ENCODE measurements at regions not wholly inside any gene's neighbourhood (a gene's known extent, or its start where the extent isn't known, plus 50 kb on each side); places are given as distances from the start of the nearest gene placed in this dataset.

DNA sequence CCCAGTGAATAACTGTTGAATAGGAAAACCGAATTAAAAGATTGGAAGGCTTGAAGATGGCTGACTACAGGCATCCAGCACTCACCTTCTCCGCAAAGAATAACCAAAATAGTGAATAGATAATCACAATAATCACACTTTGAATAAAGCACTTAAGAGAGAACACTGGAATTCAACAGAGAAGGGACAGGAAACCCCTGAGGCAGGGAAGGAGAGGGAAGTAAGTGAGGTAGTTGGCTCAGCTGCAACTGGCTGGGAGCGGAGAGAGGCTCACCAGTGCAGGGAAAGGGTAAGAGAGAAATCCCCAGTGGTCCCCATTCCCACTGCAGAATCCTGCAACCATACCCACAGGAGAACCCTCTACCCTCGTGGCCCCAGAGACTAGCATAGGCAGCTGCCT is 246.6 kb upstream of the NCKAP5 start:
- no peak for DNase-seq (ENCODE audit: low read depth, low spot score)

DNA sequence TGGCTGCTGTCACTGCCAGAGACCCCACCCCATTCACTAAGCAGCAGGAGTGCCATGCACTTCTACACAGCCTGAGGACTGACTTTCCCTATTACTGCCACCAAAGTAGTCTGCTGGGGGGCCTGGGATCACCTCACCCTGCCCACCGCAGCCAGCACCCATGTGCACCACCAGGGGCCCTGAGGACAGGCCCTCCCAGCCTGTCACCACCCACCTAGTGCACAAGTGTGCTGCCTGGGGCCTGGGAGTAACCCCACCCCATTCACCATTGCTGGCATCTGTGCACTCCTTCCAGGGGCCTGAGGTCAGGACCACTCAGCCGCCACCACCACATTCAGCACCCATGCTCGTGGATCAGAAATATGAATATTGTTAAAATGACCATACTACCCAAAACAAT is 247.8 kb upstream of the NCKAP5 start:
- no peak for DNase-seq (ENCODE audit: low read depth, low spot score)
- in situ Hi-C loops (cut with HindIII; ENCODE audit: low pct_unique_long_range_greater_than_20kb, low sequenced_read_pairs): no loop called here

More for the DNA sequence above, 246.6 kb upstream of the NCKAP5 start:
- in situ Hi-C loops (cut with HindIII; ENCODE audit: low pct_unique_long_range_greater_than_20kb, low sequenced_read_pairs): no loop called here

DNA sequence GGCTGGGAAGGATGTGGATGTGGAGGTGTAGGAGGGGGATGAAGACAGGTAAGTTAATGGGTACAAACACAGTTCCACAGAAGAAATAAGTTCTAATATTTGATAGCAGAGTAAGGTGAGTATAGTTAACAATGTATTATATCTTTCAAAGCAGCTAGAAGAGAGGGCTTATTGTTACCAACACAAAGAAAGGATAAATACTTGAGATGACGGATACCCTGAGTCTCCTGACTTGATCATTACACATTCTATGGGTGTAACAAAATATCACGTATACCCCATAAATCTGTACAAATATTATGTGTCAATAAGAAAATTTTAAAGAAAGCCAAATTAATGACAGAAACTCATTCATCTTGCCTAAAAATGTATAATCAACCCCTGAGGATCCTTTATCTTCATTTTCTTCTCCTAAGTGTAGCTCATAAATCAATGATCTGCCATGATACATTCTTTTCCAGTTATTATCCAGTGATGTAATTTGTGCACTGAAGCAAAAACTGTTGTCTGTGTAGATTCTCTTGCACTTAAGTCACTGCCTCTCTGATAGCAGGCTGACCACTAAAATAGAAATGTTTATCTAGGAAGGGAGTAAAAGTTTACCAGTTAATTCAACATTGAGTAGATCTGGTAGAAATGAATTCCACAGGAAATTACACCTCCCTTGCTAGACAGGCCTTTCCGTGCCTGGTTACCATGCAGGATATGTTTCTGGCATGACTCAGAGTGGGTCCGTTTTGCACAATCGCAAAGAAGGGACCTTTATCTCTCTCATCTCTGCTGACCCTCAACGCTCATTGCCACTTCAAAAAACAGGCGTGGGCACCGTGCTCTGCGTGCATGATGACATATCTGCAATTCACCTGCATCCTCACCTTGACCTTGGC is 249.7 kb upstream of the NCKAP5 start:
- in situ Hi-C loops (cut with HindIII; ENCODE audit: low pct_unique_long_range_greater_than_20kb, low sequenced_read_pairs): no loop called here
- DNase-seq (ENCODE audit: low read depth, low spot score): no peak

DNA sequence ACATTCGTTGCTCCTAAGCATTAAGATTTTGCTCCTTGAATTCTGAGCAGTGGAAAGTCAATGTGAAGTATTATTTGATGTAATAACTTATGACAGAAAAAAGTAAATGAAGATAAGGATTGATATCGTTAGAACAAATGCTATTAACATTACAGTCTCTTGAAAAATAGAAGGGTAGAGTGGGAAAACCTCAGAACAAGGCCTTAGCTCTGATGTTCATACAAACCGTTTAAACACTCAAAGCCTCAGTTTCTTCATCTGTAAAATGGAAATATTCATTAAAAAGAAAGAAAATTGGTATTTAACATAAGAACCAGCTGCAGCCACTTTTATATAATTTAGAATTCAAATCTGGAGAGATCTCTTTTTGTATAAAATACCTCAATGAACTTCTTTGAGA is 250.4 kb upstream of the NCKAP5 start:
- in situ Hi-C loops (cut with HindIII; ENCODE audit: low pct_unique_long_range_greater_than_20kb, low sequenced_read_pairs): no loop called here
- no peak for DNase-seq (ENCODE audit: low read depth, low spot score)

DNA sequence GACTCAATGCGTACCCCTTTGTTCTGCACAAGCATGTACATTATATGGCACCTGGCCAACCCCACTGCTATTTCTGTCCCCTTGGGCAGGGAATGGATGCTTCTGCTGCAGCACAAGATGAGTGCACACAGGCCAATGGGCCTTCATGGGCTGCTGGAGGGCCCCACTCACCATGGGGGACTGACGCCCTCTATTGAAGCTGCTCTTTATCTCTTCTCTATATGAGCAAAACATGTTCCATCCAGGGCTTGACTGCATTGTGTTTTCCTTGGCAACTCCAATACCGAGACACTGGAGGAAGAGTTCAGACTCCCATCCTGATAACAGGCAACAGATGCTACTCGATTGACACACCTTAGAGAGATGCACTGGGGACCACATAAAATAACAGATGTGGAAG is 251.6 kb upstream of the NCKAP5 start:
- in situ Hi-C loops (cut with HindIII; ENCODE audit: low pct_unique_long_range_greater_than_20kb, low sequenced_read_pairs): no loop called here
- DNase-seq (ENCODE audit: low read depth, low spot score): peak; percentile 10

DNA sequence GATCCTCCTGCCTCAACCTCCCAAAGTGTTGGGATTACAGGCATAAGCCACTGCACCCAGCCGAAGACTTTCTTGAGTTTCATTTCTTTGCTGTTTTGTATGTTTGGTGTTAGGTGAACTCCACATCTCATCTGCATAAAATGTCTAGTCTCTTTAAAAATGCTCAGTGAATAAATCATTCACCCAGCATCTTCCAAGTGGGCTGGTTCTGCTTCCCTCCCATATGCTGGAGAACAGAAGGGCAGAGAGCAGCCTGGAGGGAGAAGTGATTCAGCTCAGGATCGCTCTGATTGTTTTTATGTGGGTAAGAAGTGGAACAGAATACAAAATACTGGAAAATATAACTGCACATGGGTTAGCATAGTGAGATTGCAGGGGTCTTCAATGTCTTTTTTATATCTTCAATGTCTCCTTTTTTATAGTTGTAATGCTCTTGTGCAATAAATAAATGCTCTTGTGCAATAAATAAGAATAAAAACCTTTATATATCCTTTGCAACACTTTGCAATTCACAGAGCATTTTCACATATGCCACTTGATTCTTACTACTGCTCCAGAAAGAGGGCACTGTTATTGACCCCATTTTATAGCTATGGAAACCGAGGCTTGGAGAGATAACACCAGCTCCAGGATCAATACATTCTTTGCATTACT is 253.0 kb upstream of the NCKAP5 start:
- no peak for DNase-seq (ENCODE audit: low read depth, low spot score)
- in situ Hi-C loops (cut with HindIII; ENCODE audit: low pct_unique_long_range_greater_than_20kb, low sequenced_read_pairs): no loop called here

DNA sequence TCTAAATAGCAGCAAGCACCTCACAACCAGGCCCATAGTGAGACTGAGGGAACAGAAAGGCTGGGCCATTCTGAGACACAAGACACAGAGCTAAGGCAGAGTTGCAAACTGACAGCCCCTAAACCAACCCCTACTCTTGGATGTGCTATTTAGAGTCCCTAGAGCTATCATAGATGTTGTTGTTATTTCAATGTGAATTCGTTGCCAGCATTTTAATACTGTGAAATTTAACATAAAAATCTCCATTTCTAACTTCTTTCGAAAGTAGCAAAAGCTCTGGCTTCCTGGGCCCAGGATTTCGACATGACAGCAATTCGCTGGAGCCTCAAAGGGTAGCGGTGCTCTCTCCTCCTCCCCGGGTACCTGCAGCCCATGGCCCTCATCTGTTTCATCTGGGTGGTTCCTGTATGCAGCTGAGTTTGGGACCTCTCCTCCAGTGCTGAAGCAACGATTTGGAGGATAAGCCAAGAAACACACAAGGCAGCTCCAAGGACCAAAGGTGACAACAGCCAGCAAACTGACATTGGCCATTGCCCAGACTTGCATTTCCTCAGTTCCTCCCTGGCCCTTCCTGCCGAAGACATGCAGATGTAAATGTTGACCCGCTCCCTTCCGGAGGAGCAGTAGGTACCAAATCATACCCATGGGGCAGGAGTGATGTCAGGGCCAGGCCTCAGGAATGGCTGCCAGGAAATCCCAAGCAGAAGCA is 254.4 kb upstream of the NCKAP5 start:
- in situ Hi-C loops (cut with HindIII; ENCODE audit: low pct_unique_long_range_greater_than_20kb, low sequenced_read_pairs): no loop called here

DNA sequence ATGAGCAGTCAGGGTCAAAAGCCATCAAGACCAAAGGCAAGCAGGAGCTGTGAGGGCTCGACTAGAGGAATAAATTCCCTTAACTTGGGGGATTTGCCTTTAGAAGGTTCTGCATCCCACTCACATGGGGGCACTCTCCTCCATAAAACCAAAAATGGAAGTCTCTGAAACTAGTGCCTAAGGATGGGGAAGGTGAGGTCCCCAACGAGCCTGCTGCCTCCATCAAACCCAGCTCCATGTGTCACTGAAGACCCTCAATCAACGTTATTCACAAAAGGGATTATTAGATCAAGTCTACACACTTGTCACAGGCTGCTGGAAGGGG is 254.9 kb upstream of the NCKAP5 start:
- in situ Hi-C loops (cut with HindIII; ENCODE audit: low pct_unique_long_range_greater_than_20kb, low sequenced_read_pairs): no loop called here
- DNase-seq (ENCODE audit: low read depth, low spot score): no peak

More for the DNA sequence above, 254.4 kb upstream of the NCKAP5 start:
- no peak for DNase-seq (ENCODE audit: low read depth, low spot score)

DNA sequence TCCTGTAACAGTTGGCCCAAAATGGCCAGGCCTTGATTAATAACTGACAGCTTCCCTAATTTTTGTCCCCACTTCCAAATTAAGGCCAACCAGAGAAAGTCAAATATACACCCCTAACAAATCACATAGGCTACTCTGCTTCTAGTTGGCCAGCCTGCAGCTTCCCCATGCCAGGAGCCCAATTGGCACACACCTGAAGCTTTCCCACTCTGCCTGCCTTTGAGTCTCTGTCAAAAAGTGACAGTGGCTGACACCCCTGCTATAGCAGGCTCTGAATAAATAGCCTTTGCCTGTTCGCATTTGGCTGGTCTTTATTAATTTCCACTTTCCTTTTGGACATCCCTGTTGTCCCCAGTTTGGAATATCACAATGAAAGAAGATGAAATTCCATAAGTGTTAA is 256.6 kb upstream of the NCKAP5 start:
- in situ Hi-C loops (cut with HindIII; ENCODE audit: low pct_unique_long_range_greater_than_20kb, low sequenced_read_pairs): no loop called here
- DNase-seq (ENCODE audit: low read depth, low spot score): no peak

DNA sequence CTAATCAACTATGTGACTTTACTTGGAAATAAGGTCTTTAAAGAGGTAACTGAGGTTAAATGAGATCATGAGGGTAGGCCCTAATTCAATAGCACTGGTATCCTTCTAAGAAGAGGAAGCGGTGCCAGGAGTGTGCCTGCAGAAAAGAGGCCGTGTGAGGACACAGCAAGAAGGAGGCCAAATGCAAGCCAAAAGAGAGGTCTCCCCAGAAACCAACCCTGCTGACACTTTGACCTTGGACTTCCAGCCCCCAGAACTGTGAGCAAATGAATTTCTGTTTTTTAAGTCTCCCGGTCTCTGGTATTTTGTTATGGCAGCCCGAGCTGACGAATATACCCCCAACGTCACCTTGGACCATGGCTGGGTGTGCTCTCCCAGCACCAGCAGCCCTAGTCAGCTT is 257.5 kb upstream of the NCKAP5 start:
- in situ Hi-C loops (cut with HindIII; ENCODE audit: low pct_unique_long_range_greater_than_20kb, low sequenced_read_pairs): no loop called here
- no peak for DNase-seq (ENCODE audit: low read depth, low spot score)

DNA sequence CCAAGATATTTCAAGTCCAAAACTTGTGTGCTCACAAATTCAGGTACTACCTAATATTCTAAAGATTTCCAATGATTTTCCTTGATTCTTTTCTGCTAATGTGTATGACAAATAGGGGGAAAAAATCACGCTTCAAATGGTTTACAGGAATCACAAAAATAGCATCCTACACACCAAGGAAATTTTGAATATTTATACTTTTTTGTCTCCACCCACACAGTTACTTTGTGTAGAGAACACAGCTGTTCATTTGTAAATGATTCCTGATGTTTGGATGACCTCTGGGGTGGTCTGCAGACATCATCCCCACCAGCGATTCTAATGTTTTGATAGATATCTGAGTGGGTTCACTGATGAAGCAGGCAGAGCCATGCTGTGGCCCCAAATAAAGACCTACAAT is 260.6 kb upstream of the NCKAP5 start:
- in situ Hi-C loops (cut with HindIII; ENCODE audit: low pct_unique_long_range_greater_than_20kb, low sequenced_read_pairs): no loop called here
- DNase-seq (ENCODE audit: low read depth, low spot score): no peak

DNA sequence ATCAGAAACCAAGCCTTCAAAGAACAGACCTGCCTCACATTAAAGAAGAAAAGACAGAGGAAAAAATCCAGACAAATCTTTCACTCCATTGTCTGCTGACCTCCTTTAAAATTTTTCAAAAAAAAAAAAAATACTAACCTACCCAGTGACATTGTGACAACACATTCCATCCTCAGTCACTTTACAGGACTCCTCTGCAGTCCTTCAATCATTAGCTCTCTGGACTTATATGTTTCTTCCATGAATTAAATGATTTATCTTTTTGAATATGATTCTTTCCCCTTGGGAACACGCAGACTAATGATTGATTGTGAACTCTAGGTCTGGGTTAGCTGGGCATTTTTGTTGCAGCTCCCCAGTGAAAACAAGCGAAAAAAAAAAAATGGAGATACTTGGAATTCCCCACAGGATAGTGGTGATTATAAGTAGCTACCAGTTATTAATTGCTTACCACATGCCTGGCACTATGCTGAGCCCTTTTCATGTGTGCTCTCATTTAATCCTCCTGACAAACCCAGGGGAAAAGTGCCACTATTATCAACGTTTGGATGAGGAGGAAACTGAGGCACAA is 261.3 kb upstream of the NCKAP5 start:
- DNase-seq (ENCODE audit: low read depth, low spot score): no peak
- in situ Hi-C loops (cut with HindIII; ENCODE audit: low pct_unique_long_range_greater_than_20kb, low sequenced_read_pairs): no loop called here

DNA sequence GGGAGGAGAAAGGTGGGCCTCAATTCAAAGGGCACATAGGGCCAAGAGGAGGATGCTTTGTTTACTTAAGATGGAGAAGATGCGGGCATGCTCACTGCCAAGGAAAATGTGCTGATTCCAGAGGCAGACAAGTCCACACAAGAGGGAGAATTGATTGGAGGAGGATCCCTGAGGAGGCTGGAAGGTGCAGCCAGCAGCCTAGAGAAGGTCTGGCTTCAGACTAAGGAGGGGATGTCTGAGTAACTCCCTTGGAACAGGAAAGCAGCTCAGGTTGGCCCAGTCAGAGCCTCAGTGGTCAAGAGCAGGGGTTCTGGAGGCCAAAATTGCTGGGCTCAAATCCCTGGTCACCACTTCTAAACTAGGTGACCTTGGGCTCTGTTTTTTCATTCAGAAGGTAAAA is 265.5 kb upstream of the NCKAP5 start:
- in situ Hi-C loops (cut with HindIII; ENCODE audit: low pct_unique_long_range_greater_than_20kb, low sequenced_read_pairs): no loop called here

DNA sequence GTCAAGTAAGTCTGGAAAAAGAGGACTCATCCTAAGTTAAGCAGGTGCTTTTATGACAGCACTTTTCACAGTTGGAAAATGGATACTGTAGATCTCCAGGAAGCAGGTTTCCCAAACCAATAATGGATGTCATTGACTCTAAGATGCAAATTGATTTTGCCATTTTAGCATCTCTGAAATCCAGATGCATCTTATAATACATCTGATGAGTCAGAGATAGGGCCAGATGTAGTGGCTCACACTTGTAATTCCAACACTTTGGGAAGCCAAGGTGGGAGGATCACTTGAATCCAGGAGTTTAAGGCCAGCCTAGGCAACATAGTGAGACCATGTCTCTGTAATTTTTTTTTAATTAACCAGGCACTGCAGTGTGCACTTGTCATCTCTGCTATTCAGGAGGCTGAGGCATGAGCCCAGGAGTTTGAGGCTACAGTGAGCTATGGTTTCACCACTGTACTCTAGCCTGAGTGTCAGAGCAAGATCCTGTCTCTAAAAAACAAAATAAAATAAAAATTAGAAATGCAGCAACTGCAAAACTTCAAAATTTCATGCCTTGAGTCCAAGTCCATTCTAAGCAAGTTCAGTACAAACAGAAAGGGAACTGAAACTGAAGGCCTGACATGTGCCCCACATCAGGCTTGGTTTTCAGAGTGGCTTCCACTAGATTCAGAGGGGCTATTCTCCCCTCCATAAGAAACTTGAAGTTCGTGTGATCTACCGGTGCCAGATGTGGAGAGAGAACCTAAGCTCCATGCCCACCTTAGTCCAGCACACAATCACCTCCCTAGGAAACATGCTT is 267.8 kb upstream of the NCKAP5 start:
- in situ Hi-C loops (cut with HindIII; ENCODE audit: low pct_unique_long_range_greater_than_20kb, low sequenced_read_pairs): no loop called here
- DNase-seq (ENCODE audit: low read depth, low spot score): no peak

More for the DNA sequence above, 265.5 kb upstream of the NCKAP5 start:
- no peak for DNase-seq (ENCODE audit: low read depth, low spot score)

DNA sequence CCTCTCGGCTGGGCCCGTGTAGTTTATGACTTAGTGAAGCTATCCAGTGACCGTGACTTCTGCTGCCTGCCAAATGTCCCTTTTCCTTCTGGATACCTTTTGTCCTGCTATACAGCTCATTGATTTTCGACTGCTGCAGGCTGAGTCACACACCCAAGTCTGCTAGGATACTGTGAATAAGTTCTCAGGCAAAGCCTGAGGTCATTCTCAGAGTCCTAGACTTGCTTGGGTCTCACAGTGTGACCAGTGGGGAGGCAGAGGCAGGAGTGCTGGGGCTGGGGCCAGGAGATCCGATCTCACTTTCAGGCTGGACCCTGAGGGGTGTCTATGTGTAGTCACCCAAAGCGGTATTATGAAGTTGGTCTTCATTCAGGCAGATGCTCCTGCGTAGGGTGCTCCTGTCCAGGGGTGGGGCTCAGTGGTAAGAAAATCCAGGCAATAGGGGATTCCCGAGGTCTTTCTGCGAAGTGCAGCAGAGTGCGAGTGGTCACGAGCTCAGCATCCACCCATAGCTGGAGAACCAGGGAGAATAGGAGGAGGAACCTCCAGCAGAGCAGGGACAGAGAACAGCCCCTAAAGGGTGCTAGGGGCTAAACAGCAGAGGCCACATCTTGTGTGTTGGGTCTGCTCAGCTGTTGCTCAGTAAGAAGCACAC is 268.6 kb upstream of the NCKAP5 start:
- DNase-seq (ENCODE audit: low read depth, low spot score): no peak

DNA sequence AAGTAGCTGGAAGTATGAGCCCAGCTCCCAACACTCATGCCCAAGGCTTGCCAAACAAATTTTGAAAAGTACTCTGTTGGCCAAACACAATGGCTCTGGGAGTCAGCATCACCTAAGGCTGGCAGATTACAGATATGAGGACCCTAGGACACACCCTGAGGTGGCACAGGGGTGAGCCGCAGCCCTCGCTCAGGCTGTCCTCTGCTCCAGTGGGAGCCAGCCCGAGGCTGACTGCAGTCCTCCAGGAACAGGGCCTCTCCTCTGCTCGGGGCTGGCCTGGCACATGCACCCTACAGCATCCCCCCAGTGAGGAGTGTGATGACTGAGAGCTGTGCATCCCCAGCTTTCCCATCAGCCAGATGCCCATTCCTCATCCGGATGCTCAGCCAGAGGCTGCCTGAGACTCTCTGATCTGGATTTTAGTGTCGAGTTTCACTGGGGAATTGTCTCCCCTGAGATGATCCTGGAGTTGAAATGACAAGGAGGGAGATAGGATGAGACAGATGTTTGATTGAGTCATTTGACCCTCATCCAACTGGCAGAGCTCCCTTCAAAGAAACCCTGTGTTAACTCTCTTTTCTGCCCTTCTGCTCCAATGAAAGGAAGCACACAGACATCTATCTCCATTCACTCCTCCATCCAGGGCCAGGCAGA is 269.3 kb upstream of the NCKAP5 start:
- in situ Hi-C loops (cut with HindIII; ENCODE audit: low pct_unique_long_range_greater_than_20kb, low sequenced_read_pairs): no loop called here
- peak; percentile 19 for DNase-seq (ENCODE audit: low read depth, low spot score)

More for the DNA sequence above, 268.6 kb upstream of the NCKAP5 start:
- in situ Hi-C loops (cut with HindIII; ENCODE audit: low pct_unique_long_range_greater_than_20kb, low sequenced_read_pairs): no loop called here

All from SK-MEL-5 (cell line).